Activated CD4-positive, alpha-beta T cell treated with anti-CD3 and anti-CD28 coated beads for 36 hours (primary cell): ENCODE measurements at regions not wholly inside any gene's neighbourhood (a gene's known extent, or its start where the extent isn't known, plus 50 kb on each side); places are given as distances from the start of the nearest gene placed in this dataset.
"Not testable (repeated sequence)": the region's sequence is repeated elsewhere in the genome, so short reads cannot be mapped to it uniquely, and the experiment has no call there.

Source experiments
- ATAC-seq: fragments of 200-7000 bp; cut with Tn5 transposase; one replicate; pipeline ENCODE4 v1.10.0; 2021; ENCODE audit warnings: mild to moderate bottlenecking, moderate library complexity
- CTCF ChIA-PET: fragments of 350-600 bp; sonication (Branson Sonifier 250); formaldehyde crosslinking; loops from one replicate; lab custom pipeline; 2021; ENCODE audit warnings: antibody characterized with exemption; lab: Charles Lee
- POLR2A ChIA-PET: fragments of 350-600 bp; sonication (Branson Sonifier 250); formaldehyde crosslinking; loops from one replicate; lab custom pipeline; 2021; ENCODE audit warnings: antibody characterized with exemption, inconsistent platforms; lab: Charles Lee
- DNase-seq: peaks from one replicate; pipeline ENCODE4 v3.0.0-alpha.2; 2020
- H3K27ac Mint-ChIP-seq: one replicate; pipeline ENCODE4 v1.8.0; 2021; ENCODE audit warnings: mixed read lengths
- H3K27me3 Mint-ChIP-seq: one replicate; pipeline ENCODE4 v1.8.0; 2021; ENCODE audit warnings: mixed read lengths
- H3K36me3 Mint-ChIP-seq: one replicate; pipeline ENCODE4 v1.8.0; 2021; ENCODE audit warnings: low read depth, mixed read lengths
- H3K4me1 Mint-ChIP-seq: one replicate; pipeline ENCODE4 v1.8.0; 2021; ENCODE audit warnings: mixed read lengths
- H3K4me3 Mint-ChIP-seq: one replicate; pipeline ENCODE4 v1.8.0; 2021; ENCODE audit warnings: mild to moderate bottlenecking, moderate library complexity, mixed read lengths
- H3K9me3 Mint-ChIP-seq: one replicate; pipeline ENCODE4 v1.8.0; 2021; ENCODE audit warnings: low read depth, mixed read lengths
- intact Hi-C, 2 experiments: fragments of 100-400 bp; cut with DNase I in 1 of 2; cut with micrococcal nuclease in 1 of 2; formaldehyde crosslinking; loops; one replicate each; pipeline versions ENCODE4 v1.14.2 to v1.15.1; 2022 to 2024; cut with DNase I, micrococcal nuclease

DNA sequence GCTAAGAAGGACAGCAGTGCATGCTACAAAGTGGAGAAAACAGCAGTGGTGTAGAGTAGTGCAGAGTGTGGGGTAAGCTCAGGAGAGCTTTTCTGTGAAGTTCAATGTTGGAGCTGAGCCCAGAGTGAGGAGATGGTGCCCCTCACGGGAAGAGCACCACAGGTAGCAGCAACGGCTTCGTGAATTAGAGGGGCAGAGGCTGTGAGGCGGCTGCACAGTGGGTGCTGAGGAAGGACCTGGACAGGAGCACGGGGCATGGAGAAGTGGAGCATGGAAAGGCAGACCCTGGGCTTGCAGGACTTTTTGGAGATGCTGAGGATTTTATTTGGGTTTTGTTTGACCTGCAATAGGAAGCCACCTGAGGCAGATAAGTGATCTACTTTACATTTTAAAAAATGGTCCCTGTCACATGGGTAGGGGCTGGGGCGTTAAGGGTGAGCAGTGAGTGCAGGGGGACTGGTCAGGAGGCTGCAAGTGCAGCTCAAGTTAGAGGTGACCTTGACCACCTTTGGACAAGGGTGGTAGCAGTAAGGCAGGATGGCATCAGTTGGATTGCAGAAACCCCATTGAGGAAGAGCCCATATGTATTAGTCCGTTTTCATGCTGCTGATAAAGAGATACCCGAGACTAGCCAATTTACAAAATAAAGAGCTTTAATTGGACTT, 85.0 kb downstream of the MYCN start:
- Mint-ChIP-seq H3K9me3 (no peaks in the 10 kb centered on the region), H3K27me3 (peaks cover 3% of the 10 kb centered on the region), H3K4me3 (no peak overlapping the region), H3K4me1 (no peaks in the 10 kb centered on the region), H3K36me3 (no peaks in the 10 kb centered on the region), H3K27ac (no peak overlapping the region)
- ATAC-seq (no peak), DNase-seq (no peak)
- intact Hi-C loops: no loop called here
- ChIA-PET CTCF (no interaction called here), POLR2A (no interaction called here)

DNA sequence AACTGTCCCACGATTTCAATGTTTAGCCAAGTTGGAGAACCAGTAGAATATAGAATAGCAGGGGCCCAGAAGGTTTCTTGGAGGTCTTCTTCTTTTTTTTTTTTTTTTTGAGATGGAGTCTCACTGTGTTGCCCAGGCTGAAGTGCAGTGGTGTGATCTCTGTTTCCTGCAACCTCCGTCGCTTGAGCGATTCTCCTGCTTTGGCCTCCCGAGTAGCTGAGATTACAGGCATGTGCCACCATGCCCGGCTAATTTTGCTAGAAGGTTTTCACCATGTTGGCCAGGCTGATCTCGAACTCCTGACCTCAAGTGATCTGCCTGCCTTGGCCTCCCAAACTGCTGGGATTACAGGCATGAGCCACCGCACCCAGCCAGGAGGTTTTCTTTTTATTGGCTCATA, 84.3 kb downstream of the MYCN start:
- H3K4me3 Mint-ChIP-seq, H3K9me3 Mint-ChIP-seq, H3K27ac Mint-ChIP-seq, H3K36me3 Mint-ChIP-seq, ATAC-seq, DNase-seq, H3K27me3 Mint-ChIP-seq, H3K4me1 Mint-ChIP-seq, POLR2A ChIA-PET, CTCF ChIA-PET, intact Hi-C loops: not testable (repeated sequence)

DNA sequence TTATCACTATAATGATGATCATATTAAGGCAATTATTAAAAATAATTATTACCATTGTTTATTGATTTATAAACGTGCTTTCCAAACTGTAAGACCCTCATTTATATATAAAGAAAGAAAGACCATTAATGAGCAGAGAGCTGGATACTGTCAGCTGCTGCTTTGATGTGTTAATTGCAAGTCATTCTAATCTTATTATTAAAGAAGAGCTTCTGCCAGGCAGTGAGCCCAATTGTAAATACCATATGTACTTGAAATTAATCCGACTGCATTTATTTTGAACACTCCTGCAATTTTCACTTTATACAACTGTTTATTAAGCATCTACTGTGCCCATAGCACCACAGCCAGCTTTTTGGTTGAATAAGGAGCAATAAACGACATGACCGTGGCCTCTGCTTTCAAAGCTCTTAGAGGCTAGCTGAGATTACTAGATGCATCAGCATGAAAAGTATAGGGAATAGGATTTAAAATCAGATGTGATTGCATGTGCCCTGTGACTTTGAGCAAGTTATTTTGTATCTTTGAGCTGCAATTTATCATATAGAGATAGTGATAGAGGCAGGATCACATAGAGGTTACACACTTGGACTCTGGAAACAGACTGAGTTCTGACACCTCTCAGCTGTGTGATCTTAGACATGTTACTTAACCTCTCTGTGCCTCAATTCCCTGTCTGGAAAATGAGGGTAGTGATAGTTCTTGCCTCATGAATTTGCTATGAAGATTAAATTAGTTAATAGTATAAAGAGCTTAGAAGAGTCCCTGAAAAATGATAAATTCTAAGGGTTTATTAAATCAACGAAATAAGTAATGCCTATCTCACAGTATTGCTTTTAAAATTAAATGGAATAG, 83.4 kb downstream of the MYCN start:
- CTCF ChIA-PET: interaction anchor here (0.5 to 1.1 kb wide), 3 partner anchors 12 to 84 kb away, joined by 3 to 4 read pairs (median 4); partner anchors contain the start of gene MYCN
- DNase-seq (no peak), ATAC-seq (no peak)
- POLR2A ChIA-PET: no interaction called here
- Mint-ChIP-seq H3K4me3 (no peak overlapping the region), H3K9me3 (no peaks in the 10 kb centered on the region), H3K4me1 (no peaks in the 10 kb centered on the region), H3K27me3 (peaks cover 3% of the 10 kb centered on the region), H3K36me3 (no peaks in the 10 kb centered on the region), H3K27ac (no peak overlapping the region)
- intact Hi-C loops: no loop called here

DNA sequence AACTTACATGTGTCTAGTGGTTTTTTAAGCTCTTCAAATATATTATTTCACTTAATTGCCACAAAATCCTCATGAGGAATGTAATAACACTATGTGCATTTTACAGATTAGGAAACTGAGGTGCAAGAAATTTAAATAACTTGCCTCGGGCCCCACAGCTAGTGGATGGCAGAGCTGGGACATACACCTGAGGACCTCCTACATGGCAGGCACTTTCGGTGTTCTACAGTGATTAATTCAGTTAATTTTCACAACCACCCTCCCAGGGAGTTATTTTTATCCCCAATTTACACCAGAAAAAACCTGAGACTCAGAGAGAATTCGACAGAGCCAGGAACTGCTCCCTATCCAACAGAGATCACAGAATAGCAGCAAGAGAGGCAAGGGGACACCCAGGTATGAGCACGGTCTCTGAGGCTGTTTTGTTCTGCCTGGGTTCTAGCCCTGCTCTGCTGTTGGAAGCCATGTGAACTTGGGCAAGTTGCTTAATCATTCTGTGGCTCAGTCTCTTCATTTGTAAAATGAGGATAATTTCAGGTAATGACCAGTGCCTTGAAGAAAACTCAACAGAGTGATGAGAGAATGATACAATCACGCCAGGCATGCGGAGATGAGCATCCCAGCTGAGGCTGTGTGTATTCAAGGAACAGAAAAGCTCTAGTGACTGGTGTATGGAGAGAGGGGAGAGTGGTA, 82.3 kb downstream of the MYCN start:
- no peak overlapping the region for H3K4me3 Mint-ChIP-seq
- peaks cover 3% of the 10 kb centered on the region for H3K27me3 Mint-ChIP-seq
- no peak for ATAC-seq
- DNase-seq: no peak
- ChIA-PET CTCF (interaction anchor here (0.7 to 1.1 kb wide), 2 partner anchors 13 to 83 kb away, joined by 3 to 4 read pairs; partner anchors contain the start of gene MYCN), POLR2A (no interaction called here)
- H3K9me3 Mint-ChIP-seq: no peaks in the 10 kb centered on the region
- no peaks in the 10 kb centered on the region for H3K4me1 Mint-ChIP-seq
- H3K27ac Mint-ChIP-seq: no peak overlapping the region
- H3K36me3 Mint-ChIP-seq: no peaks in the 10 kb centered on the region
- intact Hi-C loops: no loop called here

DNA sequence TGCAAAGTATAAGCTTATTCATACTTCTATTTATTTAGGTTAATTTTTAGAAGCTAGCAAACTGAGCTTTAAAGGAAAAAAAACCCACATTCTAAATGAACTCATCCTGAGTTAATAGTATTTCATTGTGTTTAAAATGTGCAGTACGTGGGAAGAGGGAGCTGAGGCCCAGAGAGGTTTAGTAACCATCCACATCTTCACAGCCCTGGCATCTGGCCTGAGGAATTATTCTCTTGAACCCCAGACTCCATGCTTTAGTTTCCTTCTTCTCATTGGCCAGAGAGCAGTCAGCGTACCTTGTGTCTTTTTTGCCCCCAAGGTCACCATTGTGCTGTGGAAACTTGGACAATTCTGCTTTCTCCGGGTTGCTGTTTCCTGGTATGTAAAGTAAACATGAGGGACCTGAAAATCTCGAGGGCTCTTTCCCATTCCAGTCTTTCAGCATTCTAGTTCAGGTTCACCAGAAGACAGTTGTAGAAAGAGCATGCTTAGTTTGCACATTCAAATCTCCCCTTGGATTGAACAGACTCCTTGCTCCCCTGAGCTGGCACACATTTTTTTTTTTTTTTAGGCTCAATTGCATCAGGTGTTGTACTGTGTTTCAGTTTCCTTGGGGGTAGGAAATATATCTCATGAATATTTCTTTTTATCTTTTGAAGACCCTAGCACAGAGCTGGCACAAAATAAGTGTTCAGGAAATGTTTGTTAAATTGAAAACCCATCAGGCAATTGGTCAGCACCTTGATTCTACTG, 81.4 kb downstream of the MYCN start:
- ChIA-PET CTCF (interaction anchor here (0.9 kb wide), 1 partner anchor 82 kb away, joined by 4 read pairs; the partner anchor contains the start of gene MYCN), POLR2A (no interaction called here)
- intact Hi-C loops: no loop called here
- Mint-ChIP-seq H3K4me3 (no peak overlapping the region), H3K4me1 (peaks cover 4% of the 10 kb centered on the region), H3K9me3 (no peaks in the 10 kb centered on the region), H3K27me3 (peaks cover 3% of the 10 kb centered on the region), H3K27ac (no peak overlapping the region), H3K36me3 (no peaks in the 10 kb centered on the region)
- ATAC-seq (no peak), DNase-seq (no peak)

DNA sequence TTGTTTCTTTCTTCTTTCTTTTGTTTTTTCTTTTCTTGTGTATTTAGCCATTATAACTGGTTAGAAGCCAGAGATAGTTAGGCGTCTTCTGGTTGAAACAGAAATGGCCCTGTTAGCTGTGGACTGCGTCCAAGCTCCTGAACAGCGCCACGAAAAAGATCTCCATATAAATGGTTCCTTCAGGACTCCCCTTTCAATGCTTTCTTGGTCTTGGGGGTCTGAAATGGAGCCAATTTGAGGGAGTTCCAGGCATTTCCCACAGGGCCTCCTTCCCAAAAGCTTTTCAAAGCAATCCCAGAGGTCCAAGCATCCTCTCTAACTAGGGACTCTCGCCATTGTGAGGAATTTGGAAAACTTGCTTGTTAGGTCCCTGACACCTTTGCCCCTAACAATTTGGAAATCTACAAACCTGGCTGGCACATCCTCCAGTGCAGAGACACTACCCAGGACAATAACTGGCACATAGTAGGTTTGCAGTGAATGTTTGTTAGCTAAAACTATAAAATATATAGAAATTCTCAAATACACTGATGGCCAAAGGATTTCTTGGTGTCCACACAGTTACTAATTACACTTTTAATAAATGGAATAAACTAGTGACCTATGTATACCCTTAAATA, 80.1 kb downstream of the MYCN start:
- Mint-ChIP-seq H3K9me3 (no peaks in the 10 kb centered on the region), H3K27ac (no peak overlapping the region), H3K4me3 (no peak overlapping the region), H3K27me3 (peaks cover 8% of the 10 kb centered on the region), H3K36me3 (no peaks in the 10 kb centered on the region), H3K4me1 (peaks cover 4% of the 10 kb centered on the region)
- CTCF ChIA-PET: interaction anchor here (0.6 kb wide), 1 partner anchor 81 kb away, joined by 3 read pairs; the partner anchor contains the start of gene MYCN
- DNase-seq: no peak
- POLR2A ChIA-PET: no interaction called here
- no peak for ATAC-seq
- intact Hi-C loops: no loop called here

DNA sequence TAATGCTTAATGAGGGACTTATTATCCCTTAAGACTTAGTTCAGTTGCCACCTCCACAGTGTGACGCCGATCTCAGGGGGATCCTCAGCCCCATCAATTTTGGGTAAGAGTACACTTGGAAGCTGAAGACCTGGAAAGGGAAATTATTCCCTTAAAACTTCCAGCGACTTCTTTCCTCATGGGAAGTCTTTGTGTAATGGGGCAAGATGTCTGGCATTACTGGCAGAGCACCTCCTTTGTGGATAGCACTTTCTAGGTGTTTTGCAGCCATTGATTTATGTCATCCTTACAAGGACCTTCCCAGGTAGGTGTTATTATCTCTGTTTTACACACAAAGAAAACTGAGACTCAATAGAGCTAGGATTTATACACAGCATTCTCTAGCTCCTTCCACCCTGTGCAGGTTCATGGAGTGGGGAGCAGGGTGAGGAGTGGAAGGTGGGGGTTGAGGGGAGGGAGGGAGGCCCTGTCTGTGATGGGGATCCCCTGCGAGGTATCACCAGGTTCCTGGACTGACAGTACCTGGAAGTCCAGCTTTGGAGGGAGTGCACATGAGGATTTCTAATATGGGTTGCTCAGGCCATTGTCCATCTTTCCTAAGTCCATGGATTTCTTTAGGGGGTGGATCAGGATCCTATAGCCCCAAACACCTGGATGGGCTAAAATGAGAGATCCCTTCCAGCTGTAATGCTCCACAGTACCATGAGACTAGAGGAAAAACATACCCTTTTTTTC, 79.4 kb downstream of the MYCN start:
- intact Hi-C loops: loop anchor here in 1 of 2 experiments (10.0 kb wide), 1 partner anchor 75 kb away; the partner anchor contains the start of gene MYCN
- H3K4me1 Mint-ChIP-seq: peaks cover 4% of the 10 kb centered on the region
- CTCF ChIA-PET: interaction anchor here (0.6 kb wide), 1 partner anchor 80 kb away, joined by 3 read pairs; the partner anchor contains the start of gene MYCN
- no peak overlapping the region for H3K27ac Mint-ChIP-seq
- DNase-seq: no peak
- H3K4me3 Mint-ChIP-seq: no peak overlapping the region
- POLR2A ChIA-PET: no interaction called here
- H3K9me3 Mint-ChIP-seq: no peaks in the 10 kb centered on the region
- H3K36me3 Mint-ChIP-seq: no peaks in the 10 kb centered on the region
- no peak for ATAC-seq
- peaks cover 13% of the 10 kb centered on the region for H3K27me3 Mint-ChIP-seq

DNA sequence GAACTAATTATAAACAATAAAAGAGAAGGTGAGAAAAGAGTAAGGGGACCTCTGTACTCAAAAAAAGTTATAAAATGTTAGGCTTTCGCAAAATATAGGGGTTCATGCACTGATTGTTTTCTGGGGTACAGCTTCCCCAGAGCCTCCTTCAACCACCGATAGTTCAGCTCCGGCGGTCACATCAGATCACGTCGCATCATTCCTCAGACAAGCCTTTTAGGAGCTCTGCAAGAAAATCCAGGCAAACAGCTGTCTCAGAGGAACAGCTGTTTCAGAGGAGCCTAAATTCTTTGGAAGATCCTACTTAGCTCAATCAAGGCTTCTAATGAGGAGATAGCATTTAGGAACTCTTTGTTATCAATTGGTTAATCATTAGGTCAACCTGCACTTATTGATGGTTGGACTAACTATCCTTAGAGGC, 78.7 kb downstream of the MYCN start:
- intact Hi-C loops: loop anchor here in 1 of 2 experiments (10.0 kb wide), 1 partner anchor 74 kb away; the partner anchor contains the start of gene MYCN
- DNase-seq: no peak
- Mint-ChIP-seq H3K4me1 (peaks cover 4% of the 10 kb centered on the region), H3K27me3 (peaks cover 20% of the 10 kb centered on the region), H3K9me3 (no peaks in the 10 kb centered on the region), H3K27ac (no peak overlapping the region), H3K4me3 (no peak overlapping the region), H3K36me3 (no peaks in the 10 kb centered on the region)
- POLR2A ChIA-PET: no interaction called here
- no peak for ATAC-seq
- CTCF ChIA-PET: no interaction called here

DNA sequence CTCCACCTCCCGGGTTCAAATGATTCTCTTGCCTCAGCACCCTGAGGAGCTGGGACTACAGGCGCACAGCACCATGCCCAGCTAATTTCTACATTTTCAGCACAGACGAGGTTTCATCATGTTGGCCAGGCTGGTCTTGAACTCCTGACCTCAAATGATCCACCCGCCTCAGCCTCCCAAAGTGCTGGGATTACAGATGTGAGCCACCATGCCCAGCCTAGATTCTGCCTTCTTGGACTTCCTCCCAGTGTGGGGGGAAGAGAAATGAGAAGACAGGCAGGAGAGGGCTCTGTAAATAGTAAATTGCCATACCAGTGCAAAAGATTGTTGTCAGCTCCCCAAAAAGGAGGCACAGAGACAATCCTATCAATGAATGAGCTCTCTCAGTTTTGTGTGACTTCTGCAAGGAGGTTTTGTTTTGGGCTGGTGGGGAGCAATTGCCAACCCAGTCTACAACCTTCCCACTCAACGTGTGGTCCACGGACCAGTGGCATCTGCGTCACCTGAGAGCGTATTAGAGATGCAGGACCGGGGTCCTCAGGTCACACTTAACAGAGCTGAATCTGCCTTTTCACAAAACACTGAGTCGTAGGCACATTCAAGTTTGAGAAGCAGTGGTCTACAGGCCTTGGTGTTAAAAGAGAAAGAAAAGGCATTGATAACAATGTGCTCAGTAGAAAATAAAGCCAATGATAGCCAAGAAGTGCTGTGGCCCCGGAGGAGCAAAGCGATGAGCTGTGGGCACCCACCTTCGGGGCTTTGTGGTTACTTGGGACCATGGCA, 78.1 kb downstream of the MYCN start:
- H3K36me3 Mint-ChIP-seq: no peaks in the 10 kb centered on the region
- intact Hi-C loops: loop anchor here in 1 of 2 experiments (10.0 kb wide), 1 partner anchor 74 kb away; the partner anchor contains the start of gene MYCN
- ChIA-PET POLR2A (no interaction called here), CTCF (no interaction called here)
- H3K9me3 Mint-ChIP-seq: no peaks in the 10 kb centered on the region
- H3K4me1 Mint-ChIP-seq: peaks cover 7% of the 10 kb centered on the region
- peaks cover 24% of the 10 kb centered on the region for H3K27me3 Mint-ChIP-seq
- H3K27ac Mint-ChIP-seq: no peak overlapping the region
- H3K4me3 Mint-ChIP-seq: no peak overlapping the region
- DNase-seq (no peak), ATAC-seq (no peak)
